ENCODE measurements at regions not wholly inside any gene's neighbourhood (a gene's known extent, or its start where the extent isn't known, plus 50 kb on each side); places are given as distances from the start of the nearest gene placed in this dataset.
"Not testable (repeated sequence)": the region's sequence is repeated elsewhere in the genome, so short reads cannot be mapped to it uniquely, and the experiment has no call there.

DNA sequence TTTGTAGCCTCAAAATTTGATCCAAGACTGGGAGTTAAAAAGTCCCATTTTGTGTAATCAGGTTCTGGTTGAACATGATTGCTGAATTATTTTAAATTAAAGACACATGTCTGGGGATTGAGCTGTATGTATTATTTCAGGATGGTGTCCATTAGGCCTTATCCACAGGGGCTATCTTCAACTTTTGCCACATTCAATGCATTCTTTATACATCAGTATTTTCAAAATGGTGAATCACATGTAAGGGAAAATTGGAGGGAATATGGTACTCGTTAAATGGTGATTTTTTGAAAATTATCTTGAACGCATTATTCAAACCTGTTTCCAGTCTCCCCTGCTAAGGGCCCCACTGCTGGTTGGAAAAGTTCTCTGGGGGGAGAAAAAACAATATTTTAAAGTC, 367.7 kb upstream of the NPVF start:
- DNase-seq (ENCODE audit: low read depth in 2 of 2), result no peak

DNA sequence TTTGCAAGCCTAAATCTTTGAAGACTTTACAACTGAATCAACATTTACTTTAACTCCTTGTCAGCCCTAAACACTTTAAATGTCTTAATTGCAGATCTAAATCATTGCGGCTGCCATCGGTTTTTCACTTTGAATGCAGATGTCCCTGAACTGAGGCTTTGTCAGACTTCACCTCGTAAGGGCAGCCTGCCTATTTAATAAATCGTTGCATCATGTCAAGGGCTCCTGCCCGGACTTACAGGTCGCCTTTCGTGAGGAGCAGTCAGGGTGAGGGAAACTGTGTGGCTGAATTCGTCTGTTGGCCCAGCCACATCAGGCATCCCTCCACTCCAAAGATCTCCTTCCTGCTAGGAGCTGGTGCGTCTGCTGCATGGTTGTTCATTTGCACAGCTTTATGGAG, 368.2 kb upstream of the NPVF start:
- no peak for DNase-seq (ENCODE audit: low read depth in 2 of 2)

DNA sequence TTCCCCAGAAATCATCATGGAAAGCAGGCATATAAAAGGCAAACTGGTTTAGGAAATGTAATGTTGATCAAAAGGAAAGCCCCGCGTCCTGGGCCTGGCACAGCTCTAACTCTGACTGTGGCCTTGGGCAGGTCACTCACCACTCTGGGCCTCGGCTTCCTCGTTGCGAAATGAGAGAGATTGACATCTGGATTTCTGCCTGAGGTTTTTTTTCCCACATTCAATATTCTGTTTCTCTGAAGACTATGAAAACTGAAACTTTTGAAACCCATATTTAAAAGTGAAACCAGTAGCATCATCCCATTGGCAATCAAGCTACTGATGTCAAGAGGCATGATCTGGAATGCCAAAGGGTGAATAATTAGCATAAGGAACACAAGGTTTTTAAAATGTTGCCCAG, 369.7 kb upstream of the NPVF start:
- no peak for DNase-seq (ENCODE audit: low read depth in 2 of 2)

DNA sequence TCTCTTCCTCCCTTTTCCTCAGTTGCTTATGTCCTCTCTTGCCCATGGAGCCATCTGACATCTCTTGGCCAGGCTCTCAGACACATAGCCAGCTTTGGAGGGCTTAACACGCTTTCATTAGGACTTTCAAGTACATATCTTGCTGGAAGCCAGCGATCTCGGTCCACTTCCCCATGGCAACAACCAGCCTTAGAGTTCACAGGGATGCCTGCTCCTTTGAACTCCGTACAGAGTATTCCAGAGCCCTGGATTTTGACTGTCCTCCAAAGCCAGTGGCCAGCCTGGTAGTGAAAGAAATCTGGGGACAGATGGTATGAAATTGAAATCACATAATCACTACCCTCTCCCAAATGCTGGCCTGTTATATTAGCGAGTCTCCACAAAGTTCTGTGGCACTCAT, 370.5 kb upstream of the NPVF start:
- no peak for DNase-seq (ENCODE audit: low read depth in 2 of 2)

DNA sequence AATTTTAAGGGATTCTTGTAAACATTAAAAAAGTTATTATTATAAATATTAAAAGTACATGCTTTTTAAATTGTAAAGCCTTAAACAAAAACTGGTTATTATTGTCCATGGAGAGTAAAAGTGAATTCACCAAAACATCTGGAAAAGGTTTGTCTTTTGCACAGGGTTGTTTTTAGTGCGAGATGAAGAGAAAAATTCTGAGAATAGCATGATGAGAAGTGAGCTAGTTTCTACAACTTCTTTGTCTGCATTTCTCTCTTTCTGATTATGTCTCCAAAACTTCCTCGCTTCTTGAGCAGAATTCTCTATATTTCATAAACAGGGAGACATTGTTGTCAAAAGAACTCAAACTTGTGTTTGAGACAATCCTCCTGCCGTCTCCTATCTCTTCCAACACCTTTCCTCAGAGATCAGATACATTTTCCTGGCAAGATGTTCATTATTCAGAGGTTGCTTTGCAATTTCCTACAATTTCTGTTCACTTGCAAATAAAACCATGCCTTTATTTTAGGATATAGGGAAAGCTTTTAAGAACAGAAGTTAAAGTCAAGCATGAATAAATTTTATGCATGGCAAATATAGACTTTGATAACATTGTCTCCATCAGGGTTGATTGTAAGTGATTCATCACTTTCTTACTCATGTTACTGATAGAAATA, 372.1 kb upstream of the NPVF start:
- DNase-seq (ENCODE audit: low read depth in 2 of 2), result no peak

DNA sequence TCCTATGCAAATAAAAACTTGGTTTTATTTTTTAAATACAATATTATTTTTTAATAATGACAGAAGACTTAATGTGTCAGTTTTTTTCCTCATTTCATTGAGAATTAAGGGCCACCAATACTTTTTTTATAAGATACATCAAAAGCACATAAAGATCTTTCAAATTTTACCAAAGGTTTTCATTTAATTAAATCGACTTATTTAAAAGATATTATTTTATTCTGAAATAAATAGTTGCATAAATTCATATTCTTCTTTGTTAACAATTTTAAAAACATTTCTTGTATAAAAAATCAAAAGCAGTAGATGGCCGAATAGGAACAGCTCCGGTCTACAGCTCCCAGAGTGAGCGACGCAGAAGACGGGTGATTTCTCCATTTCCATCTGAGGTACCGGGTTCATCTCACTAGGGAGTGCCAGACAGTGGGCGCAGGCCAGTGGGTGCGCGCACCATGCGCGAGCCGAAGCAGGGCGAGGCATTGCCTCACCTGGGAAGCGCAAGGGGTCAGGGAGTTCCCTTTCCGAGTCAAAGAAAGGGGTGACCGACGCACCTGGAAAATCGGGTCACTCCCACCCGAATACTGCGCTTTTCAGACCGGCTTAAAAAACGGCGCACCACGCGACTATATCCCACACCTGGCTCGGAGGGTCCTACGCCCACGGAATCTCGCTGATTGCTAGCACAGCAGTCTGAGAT, 374.6 kb upstream of the NPVF start:
- not testable (repeated sequence) for DNase-seq (ENCODE audit: low read depth in 2 of 2)

DNA sequence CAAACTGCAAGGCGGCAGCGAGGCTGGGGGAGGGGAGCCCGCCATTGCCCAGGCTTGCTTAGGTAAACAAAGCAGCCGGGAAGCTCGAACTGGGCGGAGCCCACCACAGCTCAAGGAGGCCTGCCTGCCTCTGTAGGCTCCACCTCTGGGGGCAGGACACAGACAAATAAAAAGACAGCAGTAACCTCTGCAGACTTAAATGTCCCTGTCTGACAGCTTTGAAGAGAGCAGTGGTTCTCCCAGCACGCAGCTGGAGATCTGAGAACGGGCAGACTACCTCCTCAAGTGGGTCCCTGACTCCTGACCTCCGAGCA, 375.1 kb upstream of the NPVF start:
- not testable (repeated sequence) for DNase-seq (ENCODE audit: low read depth in 2 of 2)

DNA sequence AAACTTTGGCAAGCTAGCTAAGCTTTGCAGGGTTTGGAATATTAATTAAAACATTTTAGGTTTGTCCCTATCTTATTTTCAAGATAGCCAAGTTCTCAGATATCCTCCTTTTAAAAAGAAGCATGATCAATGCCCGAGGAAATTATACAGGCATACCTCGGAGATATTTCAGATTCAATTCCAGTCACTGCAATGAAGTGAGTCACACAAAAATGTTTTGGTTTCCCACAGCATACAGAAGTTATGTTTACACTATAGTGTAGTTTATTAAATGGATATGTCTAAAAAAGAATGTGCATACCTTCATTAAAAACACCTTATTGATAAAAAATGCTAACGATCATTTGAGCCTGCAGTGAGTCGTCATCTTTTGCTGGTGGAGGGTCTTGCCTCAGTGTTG, 382.9 kb upstream of the NPVF start:
- no peak for DNase-seq (ENCODE audit: low read depth in 2 of 2)

DNA sequence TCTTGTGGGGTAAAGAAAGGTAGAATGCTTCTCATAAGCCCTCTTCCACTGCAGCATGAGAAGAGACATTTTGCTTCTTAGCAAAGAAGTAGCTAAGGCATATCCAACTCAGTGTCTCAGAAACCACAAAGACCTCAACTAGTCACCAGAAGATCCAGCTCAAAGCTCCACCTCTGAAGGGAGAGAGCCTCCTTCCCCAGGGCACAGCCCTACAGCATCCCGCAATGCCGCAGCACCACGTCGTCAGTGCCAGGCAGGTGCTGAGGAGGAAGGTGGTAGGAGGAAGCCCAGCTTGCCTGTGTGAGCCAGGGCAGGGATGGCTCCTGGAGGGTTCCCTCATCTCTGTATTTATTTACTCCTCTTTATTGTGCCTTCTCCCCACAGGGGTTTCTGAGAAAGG, 385.6 kb upstream of the NPVF start:
- DNase-seq (ENCODE audit: low read depth in 2 of 2), result no peak

DNA sequence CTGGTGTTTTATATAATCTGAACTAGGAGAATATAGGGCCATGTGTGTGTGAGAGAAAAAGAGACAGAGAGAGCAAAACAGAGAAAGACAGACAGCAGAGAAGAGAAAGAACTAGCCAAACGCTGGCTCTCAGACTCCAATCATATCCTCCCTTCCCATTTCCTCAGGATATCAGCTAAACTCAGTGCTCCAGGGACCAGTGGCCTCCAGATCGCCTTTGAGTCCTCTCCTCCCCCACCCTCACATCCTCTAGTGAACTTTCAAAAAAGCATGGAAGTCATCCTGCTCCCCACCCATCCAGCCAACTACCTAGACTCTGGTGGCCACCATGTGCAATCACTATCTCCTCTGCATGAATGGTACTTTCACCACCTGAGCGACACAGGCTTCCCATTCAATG, 386.1 kb upstream of the NPVF start:
- no peak for DNase-seq (ENCODE audit: low read depth in 2 of 2)

DNA sequence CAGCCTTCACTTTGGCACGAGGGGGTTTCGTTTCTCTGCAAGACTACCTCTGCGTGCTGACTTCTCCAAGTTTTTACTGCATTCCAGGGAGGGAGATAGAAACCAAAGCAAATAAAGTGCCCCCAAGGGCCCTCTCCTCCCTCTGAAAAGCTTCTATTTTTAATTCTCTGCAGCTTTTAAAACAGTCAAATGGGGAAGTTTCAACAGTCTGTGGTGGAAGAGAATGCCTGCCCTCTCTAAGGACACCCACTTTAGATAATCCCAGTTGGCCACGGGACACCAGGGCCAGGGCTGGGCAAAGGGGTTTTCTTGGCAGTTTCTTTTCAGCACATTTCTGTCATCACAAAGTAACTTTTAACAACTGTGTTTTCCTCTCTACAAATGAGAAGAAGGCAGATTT, 386.7 kb upstream of the NPVF start:
- DNase-seq (ENCODE audit: low read depth in 2 of 2), result no peak

DNA sequence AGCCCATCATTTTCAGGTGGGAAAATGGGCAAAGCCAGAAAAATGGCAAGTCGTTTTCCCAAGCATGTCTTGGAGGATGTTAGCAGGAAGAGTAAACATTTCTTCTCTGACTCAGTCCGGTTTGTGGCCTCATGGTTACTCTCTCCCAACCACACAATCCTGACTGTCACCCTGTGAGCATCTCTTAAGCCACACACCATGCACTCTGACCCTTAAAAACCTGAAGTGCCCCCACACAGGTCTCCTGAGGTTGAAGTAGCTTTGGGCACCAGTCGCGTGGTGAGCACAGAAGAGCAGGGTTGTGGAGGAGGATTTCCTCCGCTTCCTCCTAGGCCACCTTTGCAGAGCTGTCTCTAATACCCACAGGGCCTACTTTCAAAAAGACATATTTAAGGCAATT, 387.3 kb upstream of the NPVF start:
- no peak for DNase-seq (ENCODE audit: low read depth in 2 of 2)

DNA sequence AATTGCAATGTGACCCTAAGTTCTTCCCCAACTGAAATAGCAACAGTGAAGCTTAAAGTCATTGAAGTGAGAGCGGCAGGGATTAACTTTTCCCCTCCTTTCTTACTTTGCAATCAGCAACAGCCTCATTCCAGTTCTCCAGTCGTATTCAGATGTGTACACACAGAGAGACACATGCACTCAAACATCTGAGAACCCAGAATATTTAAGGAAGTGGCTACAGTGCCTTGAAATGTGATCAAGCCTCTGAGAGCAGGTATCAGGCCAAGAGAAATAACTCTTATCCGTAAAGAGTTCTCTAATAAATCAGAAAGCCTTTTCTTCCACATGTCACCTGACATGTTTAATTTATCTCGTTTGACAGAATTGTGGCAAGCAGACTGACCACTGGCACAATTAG, 388.9 kb upstream of the NPVF start:
- no peak for DNase-seq (ENCODE audit: low read depth in 2 of 2)

DNA sequence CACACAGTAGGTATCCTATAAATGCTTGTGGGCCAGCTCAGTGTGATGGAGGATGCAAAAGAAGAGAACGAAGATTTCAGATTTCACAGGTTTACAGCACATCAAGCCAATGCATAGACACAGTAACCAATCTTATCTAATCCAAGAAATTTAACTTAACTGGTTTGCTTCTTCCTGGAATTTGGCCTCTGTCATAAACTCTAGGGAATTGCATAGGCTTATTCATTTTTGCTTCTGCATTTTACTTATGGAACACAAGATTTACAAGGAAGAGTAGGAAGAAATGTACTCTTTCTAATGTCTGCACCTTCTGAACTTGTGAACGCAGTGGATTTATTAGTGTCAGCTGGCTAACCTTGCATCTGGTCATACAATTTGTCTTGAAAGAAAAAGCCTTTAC, 389.4 kb upstream of the NPVF start:
- DNase-seq (ENCODE audit: low read depth in 2 of 2), result no peak

DNA sequence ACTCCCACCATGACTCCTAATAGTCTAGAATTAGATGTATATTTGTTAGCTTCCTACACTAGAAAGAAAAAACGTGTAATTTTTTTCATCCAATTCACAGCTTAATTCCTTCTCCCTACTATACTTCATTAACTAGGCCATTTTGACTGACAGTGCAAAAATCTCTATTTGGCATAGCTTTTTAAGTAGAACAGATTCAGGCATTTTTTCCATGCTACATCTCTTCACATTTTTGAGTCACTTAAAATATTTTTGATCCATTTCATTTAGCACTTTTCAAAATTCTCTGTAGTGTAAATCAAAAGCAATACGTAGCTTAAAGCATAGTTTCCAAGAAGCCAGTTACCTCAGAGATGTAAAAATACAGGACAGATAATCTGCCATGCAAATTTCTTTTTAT, 391.1 kb upstream of the NPVF start:
- no peak for DNase-seq (ENCODE audit: low read depth in 2 of 2)

DNA sequence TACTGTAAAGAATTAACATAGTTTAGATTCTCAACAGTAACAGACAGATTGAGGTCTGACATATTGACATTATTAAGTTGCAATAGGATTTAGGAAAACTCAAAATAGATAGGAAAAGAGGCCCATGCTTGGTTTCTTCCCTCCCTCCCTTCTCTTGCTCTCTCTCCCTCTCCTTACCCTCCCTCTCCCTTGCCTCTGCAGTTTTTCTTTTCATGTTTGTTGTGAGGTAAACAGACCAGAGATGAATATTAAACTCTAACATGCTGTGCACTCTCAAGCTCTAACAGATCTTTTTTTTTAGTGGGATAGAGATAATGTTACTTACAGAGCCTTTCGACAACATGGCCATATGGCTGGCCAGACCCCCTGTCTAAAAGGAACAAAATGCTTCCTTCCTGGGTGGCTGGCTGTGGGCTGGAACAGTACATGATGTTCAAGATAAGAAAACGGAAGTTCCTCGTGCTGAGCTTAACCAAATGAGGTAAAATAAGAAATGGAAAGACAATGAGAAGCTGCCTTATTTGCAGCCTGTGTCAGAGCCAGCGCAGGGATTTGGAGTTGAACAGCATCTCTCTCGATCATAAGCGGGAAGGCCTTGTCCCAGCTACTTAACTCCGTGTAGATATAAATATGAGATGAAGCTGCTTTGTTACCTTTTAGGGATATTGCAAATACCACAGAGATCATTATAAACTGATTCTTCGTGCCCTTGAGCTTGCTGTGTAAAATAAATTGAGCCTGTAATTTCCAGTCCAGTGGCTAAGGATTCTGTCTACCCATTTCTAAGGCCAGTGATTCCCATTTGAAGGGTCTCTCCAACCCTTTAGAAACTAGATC, 391.9 kb upstream of the NPVF start:
- no peak for DNase-seq (ENCODE audit: low read depth in 2 of 2)

DNA sequence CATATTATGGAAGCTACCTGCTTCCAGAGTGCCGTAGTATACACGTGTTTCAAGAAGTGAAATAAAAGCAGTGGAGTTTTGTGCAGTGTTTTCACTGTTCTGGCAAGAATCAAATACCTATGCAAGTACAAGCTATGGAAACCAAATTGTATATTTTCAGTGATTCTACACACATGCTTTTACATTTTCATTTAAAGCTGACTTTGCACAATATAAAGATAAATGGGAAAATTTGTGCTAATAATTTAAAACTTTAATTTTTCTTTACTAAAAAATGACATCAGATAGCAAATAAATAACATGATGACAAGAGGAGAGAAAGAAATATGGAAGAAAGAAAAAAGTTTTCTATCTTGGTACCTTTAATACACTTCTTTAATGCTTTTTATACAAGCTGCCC, 393.7 kb upstream of the NPVF start:
- no peak for DNase-seq (ENCODE audit: low read depth in 2 of 2)

DNA sequence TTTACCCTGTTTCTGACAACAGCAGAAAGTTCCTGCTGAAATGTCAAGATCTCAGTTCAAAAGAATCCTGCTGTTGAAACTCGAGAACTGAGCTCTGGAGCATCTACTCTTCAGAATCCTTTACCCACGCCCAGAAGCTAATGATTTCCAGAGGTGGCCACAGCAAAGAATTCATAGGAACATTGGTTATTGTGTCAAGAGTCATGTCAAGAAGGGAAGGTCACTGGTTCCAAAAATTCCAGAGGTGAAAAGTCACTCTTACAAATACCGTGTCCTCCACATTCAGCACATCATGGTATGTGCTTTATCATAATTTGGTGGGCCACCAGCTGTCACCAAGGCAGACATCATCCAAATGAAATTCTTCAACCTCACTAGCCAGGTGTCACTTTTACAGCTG, 394.4 kb upstream of the NPVF start:
- no peak for DNase-seq (ENCODE audit: low read depth in 2 of 2)

DNA sequence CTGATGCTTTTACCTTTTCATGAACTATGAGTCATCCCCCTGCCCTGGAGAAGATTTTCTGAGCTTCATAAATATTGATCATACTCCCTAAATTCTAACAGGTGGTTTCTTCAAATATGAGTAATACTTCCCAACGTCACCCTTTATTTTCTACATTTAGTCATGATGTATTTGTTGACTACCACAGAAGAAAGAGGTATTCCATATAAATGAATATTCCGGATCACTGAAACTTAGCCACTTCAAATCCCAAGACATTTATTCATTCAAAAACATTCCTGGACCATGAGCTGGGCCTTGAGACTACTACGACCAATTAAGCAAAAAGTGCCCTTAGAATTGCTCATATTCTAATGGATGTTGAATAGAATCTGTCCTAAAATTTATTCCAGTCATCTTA, 395.8 kb upstream of the NPVF start:
- no peak for DNase-seq (ENCODE audit: low read depth in 2 of 2)

DNA sequence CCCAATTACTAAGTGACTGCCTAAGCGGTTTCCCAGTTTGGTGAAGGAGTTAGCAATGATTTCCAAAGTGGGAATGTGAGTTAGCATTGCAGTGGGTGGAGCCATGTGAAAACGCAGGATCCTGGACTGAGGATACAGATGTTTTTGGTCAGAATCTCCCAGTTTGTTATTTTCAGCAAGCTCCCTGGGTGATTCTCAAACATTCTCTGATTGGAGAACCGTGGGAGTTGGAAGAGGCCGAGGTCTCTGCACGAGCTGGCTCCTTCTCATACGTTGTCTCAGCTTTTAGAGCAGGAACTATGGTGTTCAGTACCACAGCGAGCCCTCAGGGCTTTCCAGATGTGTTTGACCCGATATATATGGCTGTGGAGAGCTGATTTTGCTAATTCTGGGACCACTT, 396.5 kb upstream of the NPVF start:
- no peak for DNase-seq (ENCODE audit: low read depth in 2 of 2)

DNA sequence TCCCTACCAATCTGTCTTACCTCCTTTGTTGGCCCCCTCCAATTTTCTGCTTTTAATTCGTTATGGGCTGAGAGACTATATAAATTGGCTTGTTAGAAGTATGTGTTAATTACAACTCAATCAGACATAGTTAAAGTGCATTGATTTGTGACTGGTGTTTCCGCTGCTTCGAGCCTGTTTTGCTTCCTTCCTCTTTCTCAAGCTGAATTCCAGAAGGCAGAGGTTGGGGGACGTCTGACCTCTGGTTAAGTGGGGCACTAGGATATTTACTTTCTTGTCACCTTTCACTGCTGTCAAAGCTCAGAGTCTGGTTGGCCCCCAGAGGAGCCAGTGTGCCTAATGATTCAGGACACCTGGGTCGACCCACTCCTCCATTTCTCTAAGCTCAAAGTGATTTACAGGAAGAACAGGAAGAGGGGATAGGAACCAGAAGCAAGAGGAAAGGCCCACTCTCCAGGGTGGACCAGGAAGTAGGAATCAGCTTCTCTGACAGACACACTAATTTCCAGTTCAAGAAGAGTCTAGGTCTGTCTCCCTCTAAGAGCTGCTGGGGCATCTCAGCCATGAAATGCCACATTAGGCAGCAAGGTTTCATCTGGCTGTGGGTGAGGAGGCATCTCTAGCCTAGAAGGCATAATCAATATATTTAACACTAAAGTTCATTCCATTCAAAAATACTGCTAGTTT, 397.2 kb upstream of the NPVF start:
- DNase-seq (ENCODE audit: low read depth in 2 of 2), result no peak

DNA sequence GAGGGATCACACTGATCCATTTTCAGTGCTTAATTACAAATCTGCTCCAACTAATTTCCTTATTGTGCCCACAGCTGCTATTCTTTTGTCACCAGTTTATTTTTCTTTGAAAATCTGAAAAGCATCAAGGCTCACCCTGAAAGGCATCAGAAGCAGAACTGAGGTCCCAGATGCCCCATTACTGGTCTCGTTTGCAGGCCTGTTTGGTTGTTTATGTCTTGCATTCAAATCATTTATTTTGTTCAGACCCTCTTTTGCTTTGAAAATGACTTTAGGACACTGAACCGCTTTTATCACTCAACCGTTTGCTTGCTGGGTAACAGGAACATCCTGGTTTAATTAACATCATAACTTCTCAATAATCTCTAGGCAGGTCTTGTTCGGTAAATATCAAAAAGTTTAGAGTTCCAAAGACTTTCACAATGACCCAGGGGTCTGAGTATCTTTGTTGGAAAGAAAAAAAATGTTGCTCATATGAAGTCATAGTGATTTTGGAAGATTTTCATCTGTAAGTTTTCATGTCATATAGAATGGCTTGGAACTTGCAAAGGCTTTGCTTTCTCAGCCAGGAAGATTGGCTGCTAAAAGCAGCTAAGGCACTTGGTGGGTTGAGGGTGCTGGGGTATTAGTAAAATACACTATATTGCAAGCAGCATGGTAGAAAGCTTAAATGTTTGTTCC, 398.3 kb upstream of the NPVF start:
- no peak for DNase-seq (ENCODE audit: low read depth in 2 of 2)

Data from activated CD8-positive, alpha-beta memory T cell treated with anti-CD3 and anti-CD28 coated beads for 4 hours (primary cell).